GM23338 (cell line): ENCODE measurements at regions not wholly inside any gene's neighbourhood (a gene's known extent, or its start where the extent isn't known, plus 50 kb on each side); places are given as distances from the start of the nearest gene placed in this dataset.

ENCODE experiments used
- EZH2 ChIP-seq: fragments of 200-600 bp; sonication (generic); IDR thresholded peaks from one replicate; pipeline ENCODE4 v1.8.0; 2017; ENCODE audit warnings: antibody characterized with exemption, mild to moderate bottlenecking, low read depth; ENCODE audit not compliant: unreplicated experiment
- EZH2phosphoT487 ChIP-seq: fragments of 200-600 bp; sonication (generic); IDR thresholded peaks from one replicate; pipeline ENCODE4 v1.8.1; 2018; ENCODE audit warnings: antibody characterized with exemption; ENCODE audit not compliant: unreplicated experiment
- REST ChIP-seq: IDR thresholded peaks from one replicate; pipeline ENCODE4 v1.6.1; 2018; ENCODE audit warnings: antibody characterized with exemption; ENCODE audit not compliant: unreplicated experiment
- TF ChIP-seq, protein P1 (sequence below), 2 experiments: fragments of 200-600 bp in 1 of 2; sonication (generic) in 1 of 2; conservative IDR thresholded peaks; 2 replicates each; pipeline versions ENCODE4 v1.5.1 to v1.6.1; 2016 to 2017; ENCODE audit warnings: antibody characterized with exemption in 2 of 2, low read depth in 2 of 2, mild to moderate bottlenecking in 2 of 2, moderate library complexity in 1 of 2

- TF ChIP-seq, protein P1, sequence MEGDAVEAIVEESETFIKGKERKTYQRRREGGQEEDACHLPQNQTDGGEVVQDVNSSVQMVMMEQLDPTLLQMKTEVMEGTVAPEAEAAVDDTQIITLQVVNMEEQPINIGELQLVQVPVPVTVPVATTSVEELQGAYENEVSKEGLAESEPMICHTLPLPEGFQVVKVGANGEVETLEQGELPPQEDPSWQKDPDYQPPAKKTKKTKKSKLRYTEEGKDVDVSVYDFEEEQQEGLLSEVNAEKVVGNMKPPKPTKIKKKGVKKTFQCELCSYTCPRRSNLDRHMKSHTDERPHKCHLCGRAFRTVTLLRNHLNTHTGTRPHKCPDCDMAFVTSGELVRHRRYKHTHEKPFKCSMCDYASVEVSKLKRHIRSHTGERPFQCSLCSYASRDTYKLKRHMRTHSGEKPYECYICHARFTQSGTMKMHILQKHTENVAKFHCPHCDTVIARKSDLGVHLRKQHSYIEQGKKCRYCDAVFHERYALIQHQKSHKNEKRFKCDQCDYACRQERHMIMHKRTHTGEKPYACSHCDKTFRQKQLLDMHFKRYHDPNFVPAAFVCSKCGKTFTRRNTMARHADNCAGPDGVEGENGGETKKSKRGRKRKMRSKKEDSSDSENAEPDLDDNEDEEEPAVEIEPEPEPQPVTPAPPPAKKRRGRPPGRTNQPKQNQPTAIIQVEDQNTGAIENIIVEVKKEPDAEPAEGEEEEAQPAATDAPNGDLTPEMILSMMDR (conservative IDR thresholded peaks at IDR 0.05; ENCODE audit: low read depth in 2 of 2), result no peak
- no peak for TF ChIP-seq EZH2
- TF ChIP-seq EZH2phosphoT487, result no peak
- no peak for TF ChIP-seq REST
These were observed 155.1 kb upstream of the GHITM start for GRCh38 chr10:83984256-83984640.
